ENCODE measurements at regions not wholly inside any gene's neighbourhood (a gene's known extent, or its start where the extent isn't known, plus 50 kb on each side); places are given as distances from the start of the nearest gene placed in this dataset.

- Histone ChIP-seq H3K9me3 (ENCODE audit: low read length) (no peaks in the 10 kb centered on the region), H2AFZ (ENCODE audit: low read length) (no peak overlapping the region), H3K4me1 (ENCODE audit: insufficient read depth, low read length) (no peaks in the 10 kb centered on the region), H3K79me2 (ENCODE audit: low read length) (no peaks in the 10 kb centered on the region), H3K27ac (ENCODE audit: low read length) (no peak overlapping the region), H3K36me3 (ENCODE audit: low read depth, low read length) (no peaks in the 10 kb centered on the region), H3K4me2 (ENCODE audit: low read length) (no peak overlapping the region), H4K20me1 (ENCODE audit: low read length) (no peaks in the 10 kb centered on the region), H3K9me2 (replicated peaks; ENCODE audit: low read length) (no peaks in the 10 kb centered on the region), H3K4me3 (ENCODE audit: low read length) (no peak overlapping the region), H3K9ac (ENCODE audit: low read length) (no peak overlapping the region), H3F3A (ENCODE audit: low read length, unreplicated experiment) (no peaks in the 10 kb centered on the region), H3K27me3 (ENCODE audit: low read length) (no peaks in the 10 kb centered on the region)
- no peak for TF ChIP-seq EZH2phosphoT487 (IDR thresholded peaks at IDR 0.05; ENCODE audit: borderline replicate concordance, low read length)
- TF ChIP-seq, protein P1, sequence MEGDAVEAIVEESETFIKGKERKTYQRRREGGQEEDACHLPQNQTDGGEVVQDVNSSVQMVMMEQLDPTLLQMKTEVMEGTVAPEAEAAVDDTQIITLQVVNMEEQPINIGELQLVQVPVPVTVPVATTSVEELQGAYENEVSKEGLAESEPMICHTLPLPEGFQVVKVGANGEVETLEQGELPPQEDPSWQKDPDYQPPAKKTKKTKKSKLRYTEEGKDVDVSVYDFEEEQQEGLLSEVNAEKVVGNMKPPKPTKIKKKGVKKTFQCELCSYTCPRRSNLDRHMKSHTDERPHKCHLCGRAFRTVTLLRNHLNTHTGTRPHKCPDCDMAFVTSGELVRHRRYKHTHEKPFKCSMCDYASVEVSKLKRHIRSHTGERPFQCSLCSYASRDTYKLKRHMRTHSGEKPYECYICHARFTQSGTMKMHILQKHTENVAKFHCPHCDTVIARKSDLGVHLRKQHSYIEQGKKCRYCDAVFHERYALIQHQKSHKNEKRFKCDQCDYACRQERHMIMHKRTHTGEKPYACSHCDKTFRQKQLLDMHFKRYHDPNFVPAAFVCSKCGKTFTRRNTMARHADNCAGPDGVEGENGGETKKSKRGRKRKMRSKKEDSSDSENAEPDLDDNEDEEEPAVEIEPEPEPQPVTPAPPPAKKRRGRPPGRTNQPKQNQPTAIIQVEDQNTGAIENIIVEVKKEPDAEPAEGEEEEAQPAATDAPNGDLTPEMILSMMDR (conservative IDR thresholded peaks at IDR 0.05; ENCODE audit: low read depth, low read length) = no peak
- TF ChIP-seq EZH2 (IDR thresholded peaks at IDR 0.05; ENCODE audit: low read length, unreplicated experiment) = no peak
- DNase-seq (no peak), ATAC-seq (no peak)
- ChIA-PET POLR2A (ENCODE audit: unreplicated experiment) (no interaction called here), CTCF (no interaction called here)
- no TSS peak for BruUV-seq (replicated peaks)
- intact Hi-C loops (cut with micrococcal nuclease) = no loop called here
Observed at GRCh38 chr16:72266836-72267235, 94.9 kb upstream of the PMFBP1 start.

DNA sequence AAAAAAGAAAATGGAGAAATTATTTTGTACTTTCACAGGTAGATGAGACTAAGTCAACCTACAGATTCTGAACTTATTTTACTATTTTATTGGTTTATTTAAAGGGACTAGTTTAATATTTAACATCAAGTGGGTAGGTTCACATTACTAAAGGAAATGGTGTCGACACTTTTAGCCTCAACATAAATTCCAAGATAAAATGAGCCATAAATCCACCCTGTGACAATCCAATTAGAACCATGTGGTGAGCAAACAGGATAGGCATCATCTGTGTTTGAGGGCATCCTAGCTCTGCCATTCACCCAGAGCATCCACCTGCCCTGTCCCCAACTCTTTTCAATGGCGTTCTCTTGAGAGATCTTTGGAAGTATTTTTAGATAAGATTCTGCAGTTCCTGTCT lies 92.8 kb upstream of the PMFBP1 start:
- ATAC-seq (no peak), DNase-seq (no peak)
- no peaks in the 10 kb centered on the region for H3K9me2 ChIP-seq (replicated peaks; ENCODE audit: low read length)
- no peak overlapping the region for H3K27ac ChIP-seq (ENCODE audit: low read length)
- H3K79me2 ChIP-seq (ENCODE audit: low read length) = no peaks in the 10 kb centered on the region
- H3K4me3 ChIP-seq (ENCODE audit: low read length) = no peak overlapping the region
- H3K9ac ChIP-seq (ENCODE audit: low read length) = no peak overlapping the region
- POLR2A ChIA-PET (ENCODE audit: unreplicated experiment) = no interaction called here
- H4K20me1 ChIP-seq (ENCODE audit: low read length) = no peaks in the 10 kb centered on the region
- H3F3A ChIP-seq (ENCODE audit: low read length, unreplicated experiment) = no peaks in the 10 kb centered on the region
- no peaks in the 10 kb centered on the region for H3K4me1 ChIP-seq (ENCODE audit: insufficient read depth, low read length)
- CTCF ChIA-PET = no interaction called here
- BruUV-seq (replicated peaks) = no TSS peak
- H3K36me3 ChIP-seq (ENCODE audit: low read depth, low read length) = no peaks in the 10 kb centered on the region
- no peaks in the 10 kb centered on the region for H3K27me3 ChIP-seq (ENCODE audit: low read length)
- no peak overlapping the region for H2AFZ ChIP-seq (ENCODE audit: low read length)
- TF ChIP-seq, protein P1 (conservative IDR thresholded peaks at IDR 0.05; ENCODE audit: low read depth, low read length) = no peak
- no peak for TF ChIP-seq EZH2 (IDR thresholded peaks at IDR 0.05; ENCODE audit: low read length, unreplicated experiment)
- intact Hi-C loops (cut with micrococcal nuclease) = no loop called here
- no peaks in the 10 kb centered on the region for H3K9me3 ChIP-seq (ENCODE audit: low read length)
- H3K4me2 ChIP-seq (ENCODE audit: low read length) = no peak overlapping the region

- ATAC-seq = no peak
- POLR2A ChIA-PET (ENCODE audit: unreplicated experiment) = no interaction called here
Observed at GRCh38 chr16:72262711-72263110, 90.8 kb upstream of the PMFBP1 start.

More at GRCh38 chr16:72262711-72263110, 90.8 kb upstream of the PMFBP1 start:
- no peak overlapping the region for H3K4me2 ChIP-seq (ENCODE audit: low read length)
- H3K4me1 ChIP-seq (ENCODE audit: insufficient read depth, low read length) = no peaks in the 10 kb centered on the region
- no peak for DNase-seq
- CTCF ChIA-PET = no interaction called here
- BruUV-seq (replicated peaks) = no TSS peak
- no peaks in the 10 kb centered on the region for H3K9me2 ChIP-seq (replicated peaks; ENCODE audit: low read length)
- intact Hi-C loops (cut with micrococcal nuclease) = no loop called here
- no peaks in the 10 kb centered on the region for H4K20me1 ChIP-seq (ENCODE audit: low read length)
- no peaks in the 10 kb centered on the region for H3F3A ChIP-seq (ENCODE audit: low read length, unreplicated experiment)
- H3K79me2 ChIP-seq (ENCODE audit: low read length) = no peaks in the 10 kb centered on the region
- no peak overlapping the region for H2AFZ ChIP-seq (ENCODE audit: low read length)
- no peak overlapping the region for H3K9ac ChIP-seq (ENCODE audit: low read length)
- H3K27me3 ChIP-seq (ENCODE audit: low read length) = no peaks in the 10 kb centered on the region
- H3K9me3 ChIP-seq (ENCODE audit: low read length) = no peaks in the 10 kb centered on the region
- no peak overlapping the region for H3K27ac ChIP-seq (ENCODE audit: low read length)
- H3K36me3 ChIP-seq (ENCODE audit: low read depth, low read length) = no peaks in the 10 kb centered on the region
- no peak for TF ChIP-seq EZH2phosphoT487 (IDR thresholded peaks at IDR 0.05; ENCODE audit: borderline replicate concordance, low read length)
- TF ChIP-seq EZH2 (IDR thresholded peaks at IDR 0.05; ENCODE audit: low read length, unreplicated experiment) = no peak
- TF ChIP-seq, protein P1 (conservative IDR thresholded peaks at IDR 0.05; ENCODE audit: low read depth, low read length) = no peak
- no peak overlapping the region for H3K4me3 ChIP-seq (ENCODE audit: low read length)
